Renal pelvis (tissue), 1 donor: ENCODE measurements at regions not wholly inside any gene's neighbourhood (a gene's known extent, or its start where the extent isn't known, plus 50 kb on each side); places are given as distances from the start of the nearest gene placed in this dataset.

Experiments used
- DNase-seq: peaks from one replicate; pipeline ENCODE4 v3.0.0-alpha.2; 2013

GRCh38 chr11:13104619-13105236 lies 95.6 kb downstream of the RASSF10 start:
- DNase-seq, result no peak

GRCh38 chr11:13105237-13105844 lies 96.2 kb downstream of the RASSF10 start:
- DNase-seq, result no peak

GRCh38 chr11:13107544-13108044 lies 98.5 kb downstream of the RASSF10 start:
- DNase-seq, result no peak

GRCh38 chr11:13108416-13108815 lies 99.3 kb downstream of the RASSF10 start:
- no peak for DNase-seq

- no peak for DNase-seq
Observed at GRCh38 chr11:13109616-13110015, 100.5 kb downstream of the RASSF10 start.

- no peak for DNase-seq
Observed at GRCh38 chr11:13110145-13110544, 101.0 kb downstream of the RASSF10 start.

- DNase-seq, result no peak
Observed at GRCh38 chr11:13110929-13111812, 102.1 kb downstream of the RASSF10 start.

- no peak for DNase-seq
Observed at GRCh38 chr11:13111813-13112130, 102.7 kb downstream of the RASSF10 start.

- DNase-seq, result peak; percentile 89
Observed at GRCh38 chr11:13114566-13115379, 105.7 kb downstream of the RASSF10 start.

GRCh38 chr11:13115380-13115675 lies 106.2 kb downstream of the RASSF10 start:
- peak; percentile 62 for DNase-seq

GRCh38 chr11:13116491-13116890 lies 107.4 kb downstream of the RASSF10 start:
- no peak for DNase-seq

- no peak for DNase-seq
Observed at GRCh38 chr11:13117344-13117743, 108.2 kb downstream of the RASSF10 start.

GRCh38 chr11:13118194-13118593 lies 109.1 kb downstream of the RASSF10 start:
- DNase-seq, result no peak

GRCh38 chr11:13118650-13119049 lies 109.5 kb downstream of the RASSF10 start:
- DNase-seq, result no peak

- DNase-seq, result no peak
Observed at GRCh38 chr11:13119361-13119760, 110.2 kb downstream of the RASSF10 start.

GRCh38 chr11:13119941-13120520 lies 110.9 kb downstream of the RASSF10 start:
- peak; percentile 56 for DNase-seq

GRCh38 chr11:13120691-13121090 lies 111.6 kb downstream of the RASSF10 start:
- no peak for DNase-seq

GRCh38 chr11:13126430-13126829 lies 117.3 kb downstream of the RASSF10 start:
- peak; percentile 91 for DNase-seq

GRCh38 chr11:13127161-13127560 lies 118.0 kb downstream of the RASSF10 start:
- DNase-seq, result no peak

- DNase-seq, result no peak
Observed at GRCh38 chr11:13128354-13128753, 119.2 kb downstream of the RASSF10 start.

- no peak for DNase-seq
Observed at GRCh38 chr11:13134066-13134465, 125.0 kb downstream of the RASSF10 start.

GRCh38 chr11:13134886-13135285 lies 125.8 kb downstream of the RASSF10 start:
- no peak for DNase-seq
